Left forelimb (tissue), 1 donor: ENCODE measurements at regions not wholly inside any gene's neighbourhood (a gene's known extent, or its start where the extent isn't known, plus 50 kb on each side); places are given as distances from the start of the nearest gene placed in this dataset.
A peak's percentile ranks its signal among the peaks of the same experiment; 100 is the strongest.

Experiments
- DNase-seq: peaks from one replicate; pipeline ENCODE4 v3.0.0-alpha.2; 2018; ENCODE audit warnings: low spot score

DNA sequence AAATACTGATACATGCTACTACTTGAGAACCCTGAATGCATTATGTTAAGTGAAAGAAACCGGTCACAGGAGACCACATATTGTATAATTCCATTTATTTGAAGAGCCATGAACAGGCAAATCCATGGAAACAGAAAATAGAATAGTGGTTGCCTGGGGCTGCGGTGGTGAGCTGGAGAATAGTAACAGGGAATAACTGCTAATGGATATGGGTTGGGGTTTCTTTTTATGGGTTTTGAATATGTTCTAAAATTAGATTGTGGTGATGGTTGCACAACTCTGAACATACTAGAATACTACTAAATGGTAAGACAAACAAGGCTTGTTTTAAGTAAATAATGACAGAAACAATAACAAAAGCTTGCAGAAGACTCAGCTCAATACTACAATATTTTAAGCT is 293.0 kb downstream of the BTG1 start:
- DNase-seq = no peak

DNA sequence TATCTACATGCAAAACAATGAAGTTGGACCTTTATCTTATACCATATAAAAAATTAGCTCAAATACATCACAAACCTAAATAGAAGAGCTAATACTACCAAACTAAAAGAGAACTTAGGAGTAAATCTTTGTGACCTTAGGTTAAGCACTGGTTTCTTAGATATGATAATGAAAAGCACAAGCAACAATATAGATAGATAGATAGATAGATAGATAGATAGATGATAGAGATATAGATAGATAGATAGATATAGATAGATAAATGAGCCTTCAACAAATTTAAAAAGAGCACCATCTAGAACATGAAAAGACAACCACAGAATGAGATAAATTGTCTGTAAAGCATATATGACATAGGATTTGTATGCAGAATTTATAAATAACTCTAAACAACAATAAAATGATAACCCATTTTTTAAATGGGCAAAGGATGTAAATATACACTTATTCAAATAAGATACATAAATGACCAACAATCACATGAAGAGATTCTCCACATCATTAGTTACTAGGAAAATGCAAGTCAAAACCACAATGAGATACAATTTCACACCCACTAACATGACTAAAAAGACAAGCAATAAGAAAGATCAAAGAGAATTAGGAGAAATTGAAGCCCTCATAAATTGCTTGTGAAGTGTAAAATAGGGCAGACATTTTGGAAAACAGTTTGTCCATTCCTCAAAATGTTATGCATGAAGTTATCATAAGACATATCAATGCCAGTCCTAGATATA is 293.7 kb downstream of the BTG1 start:
- DNase-seq = no peak

DNA sequence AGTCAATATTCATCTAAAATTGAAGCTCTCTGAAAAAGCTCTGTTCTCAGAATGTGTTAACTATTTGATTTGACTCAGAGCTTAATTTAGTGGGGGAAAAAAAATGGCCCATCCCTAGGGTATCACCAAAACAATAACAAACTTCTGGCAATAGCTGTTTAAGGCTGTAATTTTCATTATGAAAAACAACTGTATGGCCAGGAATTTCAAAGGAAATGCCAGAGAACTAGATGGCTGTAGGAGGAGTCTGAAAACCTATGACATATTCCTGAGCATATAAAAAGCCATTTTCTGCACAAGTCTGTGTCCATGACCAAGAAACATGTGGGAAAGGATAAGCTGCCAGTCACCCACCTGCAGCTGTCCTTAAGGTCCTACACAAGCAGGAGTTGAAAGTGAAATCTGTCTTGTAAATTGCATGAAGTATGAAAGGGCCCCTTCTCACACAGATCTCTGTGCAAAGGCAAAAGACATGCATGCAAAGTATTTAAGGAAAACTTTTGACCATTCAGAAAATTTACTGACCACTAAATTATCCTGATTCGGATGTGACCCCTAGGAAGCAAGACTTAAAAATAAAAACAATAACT is 299.1 kb downstream of the BTG1 start:
- no peak for DNase-seq

DNA sequence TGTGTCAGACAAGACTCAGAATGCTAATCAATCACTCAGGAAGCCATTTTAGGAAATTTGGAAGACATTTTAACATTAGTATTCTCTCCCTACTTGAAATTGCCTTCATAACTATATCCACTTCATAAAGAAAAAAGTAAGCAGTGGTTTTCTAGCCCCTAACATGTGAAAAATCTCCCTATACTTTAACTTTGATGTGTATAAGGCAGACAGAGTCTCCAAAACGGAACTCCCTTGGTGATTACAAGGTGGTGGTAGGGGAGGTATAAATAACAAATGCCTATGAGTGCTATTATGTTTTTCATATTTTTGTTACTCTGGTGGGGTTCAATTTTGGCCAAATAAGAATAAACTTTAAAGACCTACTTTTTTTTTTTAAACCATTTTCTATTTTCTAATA is 300.3 kb downstream of the BTG1 start:
- no peak for DNase-seq

DNA sequence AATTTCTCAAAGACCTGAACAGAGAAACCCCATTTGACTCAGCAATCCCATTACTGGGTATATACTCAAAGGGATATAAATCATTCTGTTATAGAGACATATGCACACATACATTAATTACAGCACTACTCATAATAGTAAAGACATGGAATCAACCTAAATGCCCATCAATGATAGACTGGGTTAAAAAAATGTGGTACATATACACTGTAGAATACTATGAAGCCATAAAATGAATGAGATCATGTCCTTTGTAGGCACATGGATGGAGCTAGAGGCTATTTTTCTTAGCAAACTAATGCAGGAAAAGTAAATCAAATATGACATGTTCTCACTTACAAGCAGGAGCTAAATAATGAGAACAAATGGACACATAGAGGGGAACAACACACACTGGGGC is 303.8 kb downstream of the BTG1 start:
- DNase-seq = no peak

DNA sequence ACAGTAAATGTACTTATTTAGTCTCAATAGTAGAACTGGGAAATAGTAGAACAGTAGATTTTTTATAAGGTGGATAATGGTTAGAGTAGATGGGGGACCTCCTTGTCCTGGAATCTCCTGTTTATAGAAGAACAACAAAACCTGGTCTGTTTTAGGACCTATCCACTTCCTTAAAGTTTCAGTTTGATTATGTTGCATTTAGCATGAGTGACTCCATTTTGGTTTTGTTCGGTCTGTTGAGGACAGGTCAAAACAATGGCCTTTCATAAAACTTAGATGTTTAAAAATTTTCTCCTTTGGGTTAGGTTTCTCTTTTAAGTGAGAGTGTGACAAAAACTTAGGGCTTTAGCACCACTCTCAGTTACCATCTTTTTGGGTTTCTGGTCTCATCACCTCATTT is 308.9 kb downstream of the BTG1 start:
- DNase-seq = no peak

DNA sequence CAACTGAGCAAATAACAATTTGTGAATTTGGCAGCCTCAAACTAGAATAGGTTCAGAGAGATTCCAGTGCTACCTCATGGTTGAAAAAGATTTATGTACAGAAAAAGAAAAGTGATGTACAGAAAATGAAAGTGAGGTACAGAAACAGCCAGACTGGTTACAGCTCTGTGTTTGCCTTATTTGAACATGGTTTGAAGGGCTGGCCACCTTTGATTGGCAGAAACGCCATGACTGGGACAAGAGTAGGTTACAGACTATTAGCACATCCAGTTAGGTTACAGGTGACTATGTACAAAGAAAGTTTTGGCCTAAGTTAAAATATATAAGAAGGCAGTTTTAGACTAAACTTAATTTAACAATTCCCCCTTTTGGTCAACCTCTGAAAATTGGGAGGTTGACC is 309.4 kb downstream of the BTG1 start:
- no peak for DNase-seq

DNA sequence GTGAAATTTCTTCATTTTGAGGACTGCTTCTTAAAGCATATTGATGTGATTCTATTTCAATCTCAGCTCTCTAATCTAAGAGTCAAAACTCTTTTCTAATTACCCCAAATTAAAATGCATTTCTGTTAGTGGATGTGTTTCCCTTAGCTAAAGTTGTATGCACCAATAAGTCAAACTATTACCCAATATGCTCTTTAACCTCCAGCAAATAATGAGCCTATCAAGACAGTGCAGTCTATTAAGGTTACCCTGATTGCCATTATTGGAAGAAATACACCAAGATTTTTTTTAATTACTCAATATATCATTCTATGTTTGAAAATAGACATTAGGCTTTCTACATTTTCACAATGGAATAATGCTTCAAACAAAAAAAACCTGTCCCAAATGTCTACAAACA is 310.0 kb downstream of the BTG1 start:
- no peak for DNase-seq

DNA sequence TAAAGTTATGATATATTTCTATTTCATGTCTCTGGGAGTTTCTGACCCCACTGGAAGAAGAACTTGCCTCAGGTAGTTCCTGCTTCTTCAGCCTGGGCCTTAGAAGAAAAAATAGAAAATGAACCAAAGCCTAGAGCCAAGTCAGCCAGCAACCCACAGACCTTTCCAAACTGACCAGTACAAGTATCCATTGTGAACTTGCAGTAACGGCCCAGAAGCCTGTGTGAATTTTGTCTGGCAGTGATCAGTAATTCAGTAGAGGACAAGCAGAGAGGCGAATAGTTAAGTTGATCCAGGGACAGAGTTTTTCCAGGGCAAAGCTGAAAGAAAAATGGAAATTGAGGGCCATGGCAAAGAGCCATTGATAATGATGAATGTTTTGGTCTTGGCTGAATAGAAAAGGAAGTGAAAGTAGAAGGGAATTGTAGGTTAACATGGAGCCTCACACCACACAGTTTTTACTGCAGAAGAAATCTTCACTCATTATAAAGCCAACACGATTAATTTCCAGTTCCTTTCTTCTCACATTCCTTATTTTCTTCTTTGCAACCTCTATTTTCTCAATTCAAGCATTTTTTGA is 311.8 kb downstream of the BTG1 start:
- no peak for DNase-seq

DNA sequence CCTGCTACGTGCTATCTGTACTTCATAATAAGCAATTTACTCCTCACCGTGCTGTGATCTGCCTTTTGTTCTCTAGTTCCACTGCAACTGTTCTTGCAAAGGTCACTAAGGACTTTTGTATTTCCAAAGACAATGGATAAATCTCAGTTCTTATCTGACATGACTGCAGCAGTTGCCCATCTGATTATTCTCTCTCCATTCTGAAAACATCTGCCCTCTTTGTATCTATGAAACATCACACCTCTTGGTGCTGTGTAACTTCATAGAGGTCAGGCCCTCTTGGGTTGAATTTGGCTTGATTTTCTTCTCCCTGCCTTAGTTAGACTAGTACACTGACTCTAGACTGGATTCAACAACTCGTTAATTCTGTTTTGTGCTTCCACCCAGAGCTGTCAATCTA is 319.6 kb downstream of the BTG1 start:
- no peak for DNase-seq

DNA sequence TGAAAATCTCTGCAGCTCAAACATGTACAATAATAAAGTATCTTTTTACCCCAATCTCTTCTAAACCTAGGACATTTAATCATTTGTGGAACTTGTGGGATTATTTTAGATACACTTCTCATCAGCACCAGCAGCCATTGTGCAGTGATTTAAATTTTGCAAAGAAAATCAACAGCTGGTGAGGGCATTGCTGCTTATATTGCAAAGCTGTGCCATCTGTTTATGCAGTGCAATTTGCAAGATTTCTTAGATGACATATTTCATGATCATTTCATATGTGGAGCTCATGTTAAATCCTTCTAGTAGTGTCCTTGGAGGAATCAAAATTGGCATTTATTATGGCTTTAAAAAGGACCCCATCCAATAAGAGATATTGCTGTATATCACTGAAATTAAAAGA is 320.7 kb downstream of the BTG1 start:
- DNase-seq = no peak

DNA sequence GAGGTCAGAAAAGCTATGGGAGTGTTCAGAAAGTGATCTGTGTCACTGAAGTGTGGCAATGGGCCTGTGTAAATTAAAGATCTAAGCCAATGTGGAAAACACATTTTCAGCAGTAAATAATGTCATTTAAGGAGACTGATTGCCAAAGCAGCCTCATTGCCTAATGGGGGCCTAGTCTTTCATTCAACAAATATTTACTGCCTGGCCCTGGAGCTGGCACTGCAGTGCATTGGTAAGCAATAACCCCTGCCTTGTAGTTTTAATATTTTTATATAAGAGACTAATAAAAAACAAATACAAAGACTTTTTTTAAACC is 326.6 kb downstream of the BTG1 start:
- DNase-seq = no peak

DNA sequence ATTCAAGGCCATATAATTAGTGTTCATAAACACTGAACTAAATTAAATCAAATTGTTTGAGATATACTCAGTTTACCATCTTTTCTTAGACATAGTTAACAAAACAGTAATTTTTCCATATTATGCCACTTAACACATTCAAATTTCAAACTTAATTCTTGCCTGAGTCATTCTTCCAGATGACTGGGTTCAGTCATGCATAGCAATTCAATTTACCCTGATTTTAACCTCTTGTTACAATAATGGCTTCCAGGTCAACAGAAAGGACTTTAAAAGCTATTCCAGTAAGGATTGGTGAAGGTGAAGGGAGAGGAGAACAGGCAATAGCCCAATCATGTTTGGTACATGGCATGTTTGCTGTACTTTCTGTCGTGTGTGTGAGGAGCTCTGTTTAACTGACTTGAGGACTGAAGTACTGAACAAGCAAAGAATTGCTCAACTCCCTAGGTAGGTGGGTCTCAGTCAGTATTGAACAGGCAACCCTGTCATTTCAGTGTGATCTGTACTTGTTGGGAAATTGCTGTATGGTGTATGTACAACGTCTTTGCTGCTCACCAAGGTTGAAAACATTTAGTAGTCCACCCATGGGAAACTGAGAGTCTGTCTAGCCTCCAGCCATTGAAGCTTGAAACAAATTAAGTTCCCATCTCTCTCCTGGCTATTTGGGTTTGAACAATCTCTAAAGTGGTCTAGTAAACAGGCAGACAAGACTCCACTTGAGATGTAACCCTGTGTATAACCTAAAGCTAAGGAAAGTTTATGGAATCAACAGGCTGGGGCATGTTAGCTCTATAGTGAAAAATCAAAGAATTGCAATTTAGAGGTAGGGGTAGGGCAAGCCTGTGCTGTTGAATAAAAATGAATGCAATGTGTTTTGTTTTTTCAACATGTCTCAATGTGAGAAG is 327.2 kb downstream of the BTG1 start:
- no peak for DNase-seq

DNA sequence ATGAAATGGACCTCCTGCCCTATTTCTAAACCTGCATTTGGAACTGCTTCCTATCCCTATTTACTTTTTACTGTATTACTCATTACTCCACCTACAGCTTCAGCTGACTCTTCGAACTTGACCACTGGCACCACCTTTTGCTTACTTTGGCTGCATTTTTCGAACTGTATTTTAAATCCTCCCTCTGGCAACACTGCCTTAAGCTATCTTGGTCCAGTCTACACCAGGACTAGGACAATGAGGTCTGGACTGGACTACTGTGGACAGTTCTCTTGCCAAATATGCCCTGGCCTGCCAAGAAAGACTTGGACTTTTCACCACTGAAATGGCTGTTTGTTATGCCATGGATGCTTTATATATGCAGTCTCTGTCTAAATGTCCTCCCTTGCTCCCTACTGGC is 328.1 kb downstream of the BTG1 start:
- no peak for DNase-seq

DNA sequence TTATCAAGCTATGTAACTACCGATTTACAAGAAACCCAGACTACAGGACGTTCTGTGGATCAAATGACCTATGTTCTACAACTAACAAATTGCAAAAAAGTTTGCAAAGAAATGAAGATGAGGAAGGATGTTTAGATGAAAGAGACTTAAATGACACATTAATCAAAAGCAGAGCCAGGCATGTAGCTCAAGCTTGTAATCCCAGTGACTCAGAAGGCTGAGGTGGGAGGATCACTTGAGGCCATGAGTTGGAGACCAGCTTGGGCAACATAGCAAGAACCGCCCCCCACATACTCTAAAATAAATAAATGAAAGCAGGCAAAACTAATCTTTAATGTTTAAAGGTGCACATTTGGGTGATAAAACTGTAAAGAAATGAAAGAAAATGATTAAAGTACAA is 331.9 kb downstream of the BTG1 start:
- no peak for DNase-seq

DNA sequence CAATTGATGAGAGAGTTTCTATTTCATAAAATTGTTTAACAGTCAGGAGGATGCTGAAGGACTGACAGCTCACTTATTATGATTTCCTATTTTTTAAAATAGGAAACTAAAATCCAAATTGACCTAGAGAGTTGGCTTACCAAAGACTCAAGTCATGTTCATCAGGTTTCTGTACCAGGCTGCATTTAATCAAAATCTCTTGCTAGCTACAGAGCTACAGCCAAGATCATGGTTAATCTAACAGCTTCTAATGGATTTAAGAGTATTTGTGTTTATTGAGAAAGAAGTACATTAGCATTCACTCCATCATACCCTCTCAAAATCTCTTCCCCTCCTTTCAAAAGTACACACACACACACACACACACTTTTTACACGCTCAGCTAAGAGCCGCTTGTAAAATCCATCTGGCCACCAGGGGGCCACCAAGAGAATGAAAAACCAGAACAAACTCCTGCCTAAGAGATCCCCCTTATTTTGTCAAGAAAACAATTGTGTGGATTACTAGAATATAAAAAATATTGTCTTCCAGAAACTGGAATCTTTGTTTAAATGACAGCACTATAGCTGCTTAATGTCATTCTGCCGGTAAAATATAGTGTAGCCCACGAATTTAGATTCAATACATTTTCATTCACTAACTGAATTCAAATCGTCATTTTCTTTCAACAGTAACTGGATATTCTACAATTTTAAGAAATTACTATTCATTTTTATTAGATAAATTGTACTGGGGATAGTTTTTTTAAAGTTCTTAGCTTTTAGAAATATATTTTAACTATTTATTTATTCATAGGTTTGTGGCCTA is 334.0 kb downstream of the BTG1 start:
- DNase-seq = peak; percentile 75

DNA sequence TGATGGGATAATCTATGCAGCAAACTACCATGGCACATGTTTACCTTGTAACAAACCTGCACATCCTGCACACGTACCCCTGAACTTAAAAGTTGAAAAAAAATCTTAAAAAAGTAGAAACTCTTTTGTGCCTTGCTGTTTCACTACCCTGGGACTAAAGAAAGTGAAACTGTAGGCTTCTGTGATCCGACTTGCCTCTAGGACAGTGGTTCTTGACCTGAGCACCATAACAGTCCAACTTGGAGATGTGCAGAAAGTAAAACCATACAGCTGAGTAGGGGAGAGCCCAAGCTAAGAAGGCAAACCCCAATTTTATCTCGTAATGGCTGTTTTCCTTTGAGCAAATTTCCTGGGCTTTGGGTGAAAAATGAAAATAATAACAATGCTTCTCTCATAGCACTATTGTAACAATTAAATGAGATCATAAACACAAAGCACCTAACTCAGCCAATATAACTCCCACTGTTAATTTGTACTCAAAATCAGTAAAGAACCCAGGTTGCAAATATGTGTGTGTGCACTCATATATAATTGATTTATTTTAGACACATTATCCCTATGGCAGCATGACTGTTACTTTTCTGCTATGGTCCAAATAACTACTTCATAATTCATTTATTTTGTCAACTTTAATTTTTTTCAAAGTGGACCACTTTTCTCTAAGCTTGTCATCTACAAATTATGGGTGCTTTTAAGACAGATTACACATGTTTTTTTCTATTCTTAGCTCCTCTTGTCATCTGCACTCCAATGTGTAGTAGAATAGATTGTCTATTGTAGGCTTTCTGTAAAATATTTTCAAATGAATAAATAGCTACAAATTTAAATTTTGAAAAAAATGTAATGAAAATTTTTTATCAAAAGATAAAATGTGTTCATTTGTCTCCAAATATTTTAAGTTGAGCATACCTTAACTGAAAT is 334.9 kb downstream of the BTG1 start:
- DNase-seq = no peak

DNA sequence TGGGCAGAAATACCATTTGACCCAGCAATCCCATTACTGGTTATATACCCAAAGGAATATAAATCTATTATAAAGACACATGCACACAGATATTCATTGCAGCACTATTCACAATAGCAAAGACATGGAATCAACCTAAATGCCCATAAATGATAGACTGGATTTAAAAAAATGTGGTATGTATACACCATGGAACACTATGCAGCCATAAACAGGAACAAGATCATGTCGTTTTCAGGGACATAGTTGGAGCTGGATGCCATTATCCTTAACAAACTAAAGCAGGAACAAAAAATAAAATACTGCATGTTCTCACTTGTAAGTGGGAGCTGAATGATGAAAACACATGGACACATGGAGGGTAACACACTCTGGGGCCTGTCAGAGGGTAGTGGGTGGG is 335.6 kb downstream of the BTG1 start:
- no peak for DNase-seq

DNA sequence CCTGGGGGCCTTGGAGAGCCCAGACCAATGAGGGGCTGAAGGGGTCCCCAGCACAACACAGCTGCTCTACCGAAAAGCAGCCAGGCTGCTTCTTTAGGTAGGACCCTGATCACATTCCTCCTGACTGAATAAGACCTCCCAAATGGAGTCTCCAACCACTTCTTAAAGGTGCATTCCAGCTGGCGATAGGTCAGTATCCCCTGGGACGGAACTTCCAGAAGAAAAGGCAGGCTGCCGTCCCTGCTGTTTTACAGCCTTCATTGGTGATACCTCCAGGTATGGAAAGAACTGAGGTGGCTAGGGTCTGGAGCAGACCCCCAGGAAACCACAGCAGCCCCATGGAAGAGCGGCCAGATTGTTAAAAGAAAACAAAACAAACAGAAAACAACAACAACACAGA is 340.6 kb downstream of the BTG1 start:
- no peak for DNase-seq

DNA sequence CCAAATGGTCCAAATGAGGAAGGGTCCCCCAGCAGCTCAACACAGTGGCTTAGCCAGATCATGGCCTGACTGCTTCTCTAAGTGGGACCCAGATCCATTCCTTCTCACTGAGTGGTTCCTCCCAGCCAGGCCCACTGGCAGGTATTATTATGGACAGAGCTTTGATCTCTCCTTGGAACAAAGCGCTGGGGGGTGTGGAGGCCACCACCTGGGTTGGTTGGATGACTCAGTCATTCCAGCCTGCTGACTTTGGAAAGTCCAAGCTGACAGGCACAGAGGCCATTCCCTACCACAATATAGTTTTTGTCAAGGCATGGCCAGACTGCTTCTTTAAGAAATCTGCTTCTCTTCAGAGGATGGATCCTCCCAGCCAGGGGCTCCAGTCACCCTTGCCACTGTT is 341.1 kb downstream of the BTG1 start:
- no peak for DNase-seq

DNA sequence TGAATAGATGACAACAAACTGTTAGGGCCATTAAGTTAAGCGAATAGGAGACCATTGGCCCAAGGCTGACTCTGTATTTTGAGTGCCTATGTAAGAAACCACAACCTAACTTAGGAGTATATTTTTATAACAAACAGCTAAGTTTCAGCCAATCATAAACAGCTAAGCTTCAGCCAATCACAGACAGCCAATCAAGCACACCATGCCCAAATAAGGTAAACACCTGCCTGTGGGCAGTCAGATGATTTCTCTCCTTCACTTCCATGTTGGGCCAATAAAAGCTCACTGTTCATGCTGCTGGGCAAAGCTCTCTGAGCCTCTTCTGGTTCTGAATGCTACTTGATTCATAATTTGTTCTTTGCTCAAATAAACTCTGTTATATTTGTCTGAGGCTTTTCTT is 344.6 kb downstream of the BTG1 start:
- DNase-seq = no peak
